ENCODE measurements at regions not wholly inside any gene's neighbourhood (a gene's known extent, or its start where the extent isn't known, plus 50 kb on each side); places are given as distances from the start of the nearest gene placed in this dataset.

- Histone ChIP-seq H3K27me3 (ENCODE audit: control insufficient read depth, extremely low read depth, insufficient read depth, low read length) (no peaks in the 10 kb centered on the region), H3K9me3 (ENCODE audit: control insufficient read depth, low read depth, low read length) (no peaks in the 10 kb centered on the region), H3K4me1 (ENCODE audit: control insufficient read depth, extremely low read depth, insufficient read depth, low read length) (no peaks in the 10 kb centered on the region), H3K9me1 (ENCODE audit: control insufficient read depth, extremely low read depth, insufficient read depth, low read length) (no peaks in the 10 kb centered on the region), H3K27ac (ENCODE audit: control insufficient read depth, insufficient read depth, low read length) (no peak overlapping the region), H3K4me3 (ENCODE audit: control insufficient read depth in 2 of 3, extremely low read depth in 1 of 3, insufficient read depth in 2 of 3, low read depth in 1 of 3, low read length in 3 of 3) (no peak overlapping the region), H3K79me2 (ENCODE audit: control insufficient read depth, insufficient read depth, low read length) (no peaks in the 10 kb centered on the region), H3K4me2 (ENCODE audit: control insufficient read depth, extremely low read depth, insufficient read depth, low read depth, low read length) (no peak overlapping the region), H3K36me3 (ENCODE audit: control insufficient read depth in 2 of 2, extremely low read depth in 1 of 2, insufficient read depth in 2 of 2, low read length in 2 of 2) (no peaks in the 10 kb centered on the region), H2AFZ (ENCODE audit: control insufficient read depth, low read length) (no peak overlapping the region), H4K20me1 (ENCODE audit: control insufficient read depth, extremely low read depth, insufficient read depth, low read length) (no peaks in the 10 kb centered on the region), H3K9ac (ENCODE audit: control insufficient read depth, extremely low read depth, insufficient read depth, low read length) (no peak overlapping the region)
- DNase-seq (ENCODE audit: low read depth, low spot score) (no peak), FAIRE-seq (no peak)
- dilution Hi-C loops (cut with MboI; ENCODE audit: extremely low pct_ligation_motif_present, low sequenced_read_pairs), result no loop called here
- no peak for TF ChIP-seq CTCF (optimal IDR thresholded peaks at IDR 0.05 in 1 of 3, IDR thresholded peaks at IDR 0.05 in 1 of 3, conservative IDR thresholded peaks at IDR 0.05 in 1 of 3; ENCODE audit: extremely low read depth in 1 of 3, insufficient read depth in 2 of 3, low read length in 3 of 3)
- TF ChIP-seq EZH2 (IDR thresholded peaks at IDR 0.05; ENCODE audit: low read length), result no peak
These were observed 79.5 kb upstream of the PIP5K1B start for GRCh38 chr9:68625559-68625958.

GRCh38 chr9:68626526-68626925, 78.5 kb upstream of the PIP5K1B start:
- H3K36me3 ChIP-seq (ENCODE audit: control insufficient read depth in 2 of 2, extremely low read depth in 1 of 2, insufficient read depth in 2 of 2, low read length in 2 of 2), result no peaks in the 10 kb centered on the region
- H3K27me3 ChIP-seq (ENCODE audit: control insufficient read depth, extremely low read depth, insufficient read depth, low read length), result no peaks in the 10 kb centered on the region
- H3K9me1 ChIP-seq (ENCODE audit: control insufficient read depth, extremely low read depth, insufficient read depth, low read length), result no peaks in the 10 kb centered on the region
- no peaks in the 10 kb centered on the region for H4K20me1 ChIP-seq (ENCODE audit: control insufficient read depth, extremely low read depth, insufficient read depth, low read length)
- H3K27ac ChIP-seq (ENCODE audit: control insufficient read depth, insufficient read depth, low read length), result no peak overlapping the region
- H2AFZ ChIP-seq (ENCODE audit: control insufficient read depth, low read length), result no peak overlapping the region
- no peaks in the 10 kb centered on the region for H3K79me2 ChIP-seq (ENCODE audit: control insufficient read depth, insufficient read depth, low read length)
- dilution Hi-C loops (cut with MboI; ENCODE audit: extremely low pct_ligation_motif_present, low sequenced_read_pairs), result no loop called here
- no peak for TF ChIP-seq CTCF (optimal IDR thresholded peaks at IDR 0.05 in 1 of 3, IDR thresholded peaks at IDR 0.05 in 1 of 3, conservative IDR thresholded peaks at IDR 0.05 in 1 of 3; ENCODE audit: extremely low read depth in 1 of 3, insufficient read depth in 2 of 3, low read length in 3 of 3)
- no peak for TF ChIP-seq EZH2 (IDR thresholded peaks at IDR 0.05; ENCODE audit: low read length)
- no peak overlapping the region for H3K4me3 ChIP-seq (ENCODE audit: control insufficient read depth in 2 of 3, extremely low read depth in 1 of 3, insufficient read depth in 2 of 3, low read depth in 1 of 3, low read length in 3 of 3)
- H3K4me1 ChIP-seq (ENCODE audit: control insufficient read depth, extremely low read depth, insufficient read depth, low read length), result no peaks in the 10 kb centered on the region
- DNase-seq (ENCODE audit: low read depth, low spot score) (no peak), FAIRE-seq (no peak)
- H3K9me3 ChIP-seq (ENCODE audit: control insufficient read depth, low read depth, low read length), result no peaks in the 10 kb centered on the region
- H3K4me2 ChIP-seq (ENCODE audit: control insufficient read depth, extremely low read depth, insufficient read depth, low read depth, low read length), result no peak overlapping the region
- H3K9ac ChIP-seq (ENCODE audit: control insufficient read depth, extremely low read depth, insufficient read depth, low read length), result no peak overlapping the region

Data from keratinocyte (primary cell).